HL-60 (cell line): ENCODE measurements at regions not wholly inside any gene's neighbourhood (a gene's known extent, or its start where the extent isn't known, plus 50 kb on each side); places are given as distances from the start of the nearest gene placed in this dataset.

Source experiments
- CTCF ChIP-seq: IDR thresholded peaks from one replicate; pipeline ENCODE4 v1.5.1; 2011; ENCODE audit warnings: low read length, control low read depth, inconsistent platforms; ENCODE audit not compliant: insufficient read depth
- GABPA ChIP-seq: IDR thresholded peaks from 2 replicates; pipeline ENCODE4 v1.6.1; 2012; ENCODE audit warnings: low read depth
- POLR2AphosphoS5 ChIP-seq: IDR thresholded peaks from 2 replicates; pipeline ENCODE4 v1.6.1; 2012; ENCODE audit warnings: low read depth
- REST ChIP-seq: IDR thresholded peaks from 2 replicates; pipeline ENCODE4 v1.6.1; 2012; ENCODE audit warnings: low read depth; ENCODE audit not compliant: insufficient replicate concordance

GRCh38 chr5:118195211-118195610 is 793.1 kb downstream of the DTWD2 start:
- no peak for TF ChIP-seq CTCF
- no peak for TF ChIP-seq REST
- TF ChIP-seq GABPA: no peak
- TF ChIP-seq POLR2AphosphoS5: no peak
